ENCODE measurements at regions not wholly inside any gene's neighbourhood (a gene's known extent, or its start where the extent isn't known, plus 50 kb on each side); places are given as distances from the start of the nearest gene placed in this dataset.

DNA sequence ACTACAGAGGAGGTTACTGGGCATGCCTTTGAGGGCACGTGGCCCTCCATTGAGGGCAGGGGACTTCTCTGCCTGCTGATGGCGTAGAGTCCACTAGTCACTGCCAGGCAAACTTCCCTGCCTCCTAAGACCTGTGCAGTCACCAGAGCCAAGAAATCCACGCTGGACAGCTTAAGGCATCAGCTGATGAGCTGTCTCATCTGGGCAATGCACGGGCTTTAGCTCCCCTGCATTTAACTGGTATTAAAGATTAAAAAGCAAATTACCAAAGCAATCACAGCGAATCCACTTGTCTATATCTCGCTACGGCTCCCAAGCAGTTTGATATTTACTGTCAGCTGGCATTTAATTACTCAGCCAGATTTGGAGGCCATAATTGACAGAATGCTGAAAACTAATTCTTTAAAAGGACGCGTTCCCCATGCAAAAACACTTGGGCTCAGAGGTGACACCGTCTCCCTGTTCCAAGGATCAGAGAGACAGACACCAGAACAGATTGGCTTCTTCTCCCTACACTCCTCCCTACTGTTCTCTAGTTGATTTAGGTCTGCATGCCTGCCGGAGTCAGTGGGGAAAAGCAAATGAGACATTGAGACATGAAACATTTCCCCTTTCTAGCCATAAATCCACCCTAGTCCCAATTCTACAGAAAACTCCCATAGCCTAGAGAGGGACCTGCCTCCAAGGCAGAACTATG is 68.5 kb downstream of the SPATA19 start:
- H2AFZ ChIP-seq (ENCODE audit: low read depth, low read length) = no peak overlapping the region
- DNase-seq (ENCODE audit: extremely low read depth in 1 of 4, low spot score in 3 of 4) = no peak
- H3K27me3 ChIP-seq (ENCODE audit: control insufficient read depth in 2 of 2, insufficient read depth in 2 of 2, low read length in 2 of 2) = no peaks in the 10 kb centered on the region
- H3K4me1 ChIP-seq (replicated peaks in 1 of 2; ENCODE audit: control insufficient read depth in 2 of 2, insufficient read depth in 2 of 2, low read length in 2 of 2) = no peaks in the 10 kb centered on the region
- H3K36me3 ChIP-seq (ENCODE audit: control insufficient read depth, insufficient read depth, low read length) = no peaks in the 10 kb centered on the region
- no TSS peak for BruUV-seq (replicated peaks)
- ChIA-PET CTCF (ENCODE audit: low intra/inter-chr PET ratio) (no interaction called here), POLR2A (no interaction called here)
- no peak overlapping the region for H3K4me2 ChIP-seq (ENCODE audit: insufficient read depth, low read length)
- H3K79me2 ChIP-seq (ENCODE audit: control insufficient read depth, insufficient read depth, low read length) = no peaks in the 10 kb centered on the region
- TF ChIP-seq, protein P1, sequence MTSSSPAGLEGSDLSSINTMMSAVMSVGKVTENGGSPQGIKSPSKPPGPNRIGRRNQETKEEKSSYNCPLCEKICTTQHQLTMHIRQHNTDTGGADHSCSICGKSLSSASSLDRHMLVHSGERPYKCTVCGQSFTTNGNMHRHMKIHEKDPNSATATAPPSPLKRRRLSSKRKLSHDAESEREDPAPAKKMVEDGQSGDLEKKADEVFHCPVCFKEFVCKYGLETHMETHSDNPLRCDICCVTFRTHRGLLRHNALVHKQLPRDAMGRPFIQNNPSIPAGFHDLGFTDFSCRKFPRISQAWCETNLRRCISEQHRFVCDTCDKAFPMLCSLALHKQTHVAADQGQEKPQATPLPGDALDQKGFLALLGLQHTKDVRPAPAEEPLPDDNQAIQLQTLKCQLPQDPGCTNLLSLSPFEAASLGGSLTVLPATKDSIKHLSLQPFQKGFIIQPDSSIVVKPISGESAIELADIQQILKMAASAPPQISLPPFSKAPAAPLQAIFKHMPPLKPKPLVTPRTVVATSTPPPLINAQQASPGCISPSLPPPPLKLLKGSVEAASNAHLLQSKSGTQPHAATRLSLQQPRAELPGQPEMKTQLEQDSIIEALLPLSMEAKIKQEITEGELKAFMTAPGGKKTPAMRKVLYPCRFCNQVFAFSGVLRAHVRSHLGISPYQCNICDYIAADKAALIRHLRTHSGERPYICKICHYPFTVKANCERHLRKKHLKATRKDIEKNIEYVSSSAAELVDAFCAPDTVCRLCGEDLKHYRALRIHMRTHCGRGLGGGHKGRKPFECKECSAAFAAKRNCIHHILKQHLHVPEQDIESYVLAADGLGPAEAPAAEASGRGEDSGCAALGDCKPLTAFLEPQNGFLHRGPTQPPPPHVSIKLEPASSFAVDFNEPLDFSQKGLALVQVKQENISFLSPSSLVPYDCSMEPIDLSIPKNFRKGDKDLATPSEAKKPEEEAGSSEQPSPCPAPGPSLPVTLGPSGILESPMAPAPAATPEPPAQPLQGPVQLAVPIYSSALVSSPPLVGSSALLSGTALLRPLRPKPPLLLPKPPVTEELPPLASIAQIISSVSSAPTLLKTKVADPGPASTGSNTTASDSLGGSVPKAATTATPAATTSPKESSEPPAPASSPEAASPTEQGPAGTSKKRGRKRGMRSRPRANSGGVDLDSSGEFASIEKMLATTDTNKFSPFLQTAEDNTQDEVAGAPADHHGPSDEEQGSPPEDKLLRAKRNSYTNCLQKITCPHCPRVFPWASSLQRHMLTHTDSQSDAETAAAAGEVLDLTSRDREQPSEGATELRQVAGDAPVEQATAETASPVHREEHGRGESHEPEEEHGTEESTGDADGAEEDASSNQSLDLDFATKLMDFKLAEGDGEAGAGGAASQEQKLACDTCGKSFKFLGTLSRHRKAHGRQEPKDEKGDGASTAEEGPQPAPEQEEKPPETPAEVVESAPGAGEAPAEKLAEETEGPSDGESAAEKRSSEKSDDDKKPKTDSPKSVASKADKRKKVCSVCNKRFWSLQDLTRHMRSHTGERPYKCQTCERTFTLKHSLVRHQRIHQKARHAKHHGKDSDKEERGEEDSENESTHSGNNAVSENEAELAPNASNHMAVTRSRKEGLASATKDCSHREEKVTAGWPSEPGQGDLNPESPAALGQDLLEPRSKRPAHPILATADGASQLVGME (CRISPR knock-in tag; IDR thresholded peaks at IDR 0.05) = no peak
- TF ChIP-seq, protein P2, sequence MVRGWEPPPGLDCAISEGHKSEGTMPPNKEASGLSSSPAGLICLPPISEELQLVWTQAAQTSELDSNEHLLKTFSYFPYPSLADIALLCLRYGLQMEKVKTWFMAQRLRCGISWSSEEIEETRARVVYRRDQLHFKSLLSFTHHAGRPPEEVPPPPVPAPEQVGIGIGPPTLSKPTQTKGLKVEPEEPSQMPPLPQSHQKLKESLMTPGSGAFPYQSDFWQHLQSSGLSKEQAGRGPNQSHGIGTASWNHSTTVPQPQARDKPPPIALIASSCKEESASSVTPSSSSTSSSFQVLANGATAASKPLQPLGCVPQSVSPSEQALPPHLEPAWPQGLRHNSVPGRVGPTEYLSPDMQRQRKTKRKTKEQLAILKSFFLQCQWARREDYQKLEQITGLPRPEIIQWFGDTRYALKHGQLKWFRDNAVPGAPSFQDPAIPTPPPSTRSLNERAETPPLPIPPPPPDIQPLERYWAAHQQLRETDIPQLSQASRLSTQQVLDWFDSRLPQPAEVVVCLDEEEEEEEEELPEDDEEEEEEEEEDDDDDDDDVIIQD (CRISPR knock-in tag; IDR thresholded peaks at IDR 0.05) = no peak
- no peak for TF ChIP-seq FOXK1 (CRISPR knock-in tag; IDR thresholded peaks at IDR 0.05; ENCODE audit: borderline replicate concordance)
- TF ChIP-seq KDM2B (CRISPR knock-in tag; IDR thresholded peaks at IDR 0.05) = no peak
- no peak for TF ChIP-seq NCOA6 (IDR thresholded peaks at IDR 0.05)
- TF ChIP-seq ZNF253 (CRISPR knock-in tag; conservative IDR thresholded peaks at IDR 0.05) = no peak
- no peak for TF ChIP-seq TBL1XR1 (IDR thresholded peaks at IDR 0.05; ENCODE audit: low read length in 2 of 2)
- no peak for TF ChIP-seq POLR3A (IDR thresholded peaks at IDR 0.05; ENCODE audit: borderline replicate concordance, extremely low read depth, insufficient read depth, insufficient read length)
- TF ChIP-seq, protein P3, sequence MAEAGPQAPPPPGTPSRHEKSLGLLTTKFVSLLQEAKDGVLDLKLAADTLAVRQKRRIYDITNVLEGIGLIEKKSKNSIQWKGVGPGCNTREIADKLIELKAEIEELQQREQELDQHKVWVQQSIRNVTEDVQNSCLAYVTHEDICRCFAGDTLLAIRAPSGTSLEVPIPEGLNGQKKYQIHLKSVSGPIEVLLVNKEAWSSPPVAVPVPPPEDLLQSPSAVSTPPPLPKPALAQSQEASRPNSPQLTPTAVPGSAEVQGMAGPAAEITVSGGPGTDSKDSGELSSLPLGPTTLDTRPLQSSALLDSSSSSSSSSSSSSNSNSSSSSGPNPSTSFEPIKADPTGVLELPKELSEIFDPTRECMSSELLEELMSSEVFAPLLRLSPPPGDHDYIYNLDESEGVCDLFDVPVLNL (CRISPR knock-in tag; IDR thresholded peaks at IDR 0.05; ENCODE audit: low read depth) = no peak
- no peak for TF ChIP-seq MCM3 (IDR thresholded peaks at IDR 0.05)
- TF ChIP-seq KLF13 (tag; IDR thresholded peaks at IDR 0.05; ENCODE audit: borderline replicate concordance, low read depth) = no peak
- intact Hi-C loops (cut with micrococcal nuclease) (no loop called here), in situ Hi-C loops (cut with MboI) (no loop called here)
- no peak overlapping the region for H3K9ac ChIP-seq (ENCODE audit: insufficient read depth in 1 of 2, low read depth in 2 of 2, low read length in 2 of 2)
- H3K4me3 ChIP-seq = no peak overlapping the region
- no peak for ATAC-seq
- no peak for FAIRE-seq
- H3K9me3 ChIP-seq (replicated peaks; ENCODE audit: control insufficient read depth, insufficient read depth, low read depth, low read length) = no peaks in the 10 kb centered on the region
- no peaks in the 10 kb centered on the region for H3K9me1 ChIP-seq (ENCODE audit: control insufficient read depth, insufficient read depth, low read length)
- WGBS (ENCODE audit: insufficient coverage, low coverage, missing lambda C conversion rate) = 0% methylated on average over 11 of the region's 11 CpGs
- no peak overlapping the region for H3K27ac ChIP-seq (ENCODE audit: extremely low read depth, low read depth, low read length)
- no peaks in the 10 kb centered on the region for H4K20me1 ChIP-seq (replicated peaks; ENCODE audit: control insufficient read depth, insufficient read depth, low read length)
